Ishikawa (cell line): ENCODE measurements at regions not wholly inside any gene's neighbourhood (a gene's known extent, or its start where the extent isn't known, plus 50 kb on each side); places are given as distances from the start of the nearest gene placed in this dataset.

Experiments used
- CEBPB ChIP-seq: IDR thresholded peaks from 2 replicates; pipeline ENCODE4 v1.6.1; 2012
- CREB1 ChIP-seq: IDR thresholded peaks from 2 replicates; pipeline ENCODE4 v1.6.1; 2012; ENCODE audit warnings: low read depth
- EGR1 ChIP-seq: IDR thresholded peaks from 2 replicates; pipeline ENCODE4 v1.6.1; 2012
- EP300 ChIP-seq: IDR thresholded peaks from 2 replicates; pipeline ENCODE4 v1.6.1; 2012; ENCODE audit warnings: borderline replicate concordance
- FOXM1 ChIP-seq: IDR thresholded peaks from 2 replicates; pipeline ENCODE4 v1.6.1; 2012; ENCODE audit warnings: low read depth, borderline replicate concordance
- NFIC ChIP-seq: IDR thresholded peaks from 2 replicates; pipeline ENCODE4 v1.6.1; 2012
- RAD21 ChIP-seq: IDR thresholded peaks from 2 replicates; pipeline ENCODE4 v1.6.1; 2012; ENCODE audit warnings: low read depth
- TAF1 ChIP-seq: IDR thresholded peaks from 2 replicates; pipeline ENCODE4 v1.6.1; 2012; ENCODE audit warnings: low read depth, mild to moderate bottlenecking
- TCF12 ChIP-seq: IDR thresholded peaks from 2 replicates; pipeline ENCODE4 v1.6.1; 2012; ENCODE audit warnings: low read depth
- TEAD4 ChIP-seq: IDR thresholded peaks from 2 replicates; pipeline ENCODE4 v1.6.1; 2012
- YY1 ChIP-seq: IDR thresholded peaks from 2 replicates; pipeline ENCODE4 v1.6.1; 2012; ENCODE audit warnings: low read depth
- ZBTB7A ChIP-seq: IDR thresholded peaks from 2 replicates; pipeline ENCODE4 v1.6.1; 2012; ENCODE audit warnings: low read depth
- TF ChIP-seq, protein P1 (sequence below): IDR thresholded peaks from 2 replicates; pipeline ENCODE4 v1.6.1; 2012
- TF ChIP-seq, protein P2 (sequence below): IDR thresholded peaks from 2 replicates; pipeline ENCODE4 v1.6.1; 2012; ENCODE audit warnings: low read depth, mild to moderate bottlenecking
- TF ChIP-seq, protein P3 (sequence below): IDR thresholded peaks from 2 replicates; pipeline ENCODE4 v1.6.1; 2012

DNA sequence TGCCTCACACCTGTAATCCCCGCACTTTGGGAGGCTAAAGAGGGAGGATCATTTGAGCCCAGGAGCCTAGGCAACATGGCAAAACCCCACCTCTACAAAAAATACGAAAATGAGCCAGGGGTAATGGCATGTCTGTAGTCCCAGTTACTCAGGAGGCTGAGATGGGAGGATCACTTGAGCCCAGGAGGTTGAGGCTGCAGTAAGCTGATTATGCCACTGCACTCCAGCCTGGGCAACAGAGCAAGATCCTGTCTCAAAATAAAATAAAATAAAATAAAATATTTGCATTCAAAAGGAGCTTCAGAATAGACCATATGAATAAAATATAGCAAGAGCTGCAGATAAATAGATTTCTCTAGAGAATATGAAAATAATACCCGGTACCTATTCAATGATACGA, 71.5 kb upstream of the ATF7IP2 start:
- TF ChIP-seq ZBTB7A (no peak), YY1 (no peak), TEAD4 (no peak), CREB1 (no peak), EGR1 (no peak), TAF1 (no peak), FOXM1 (no peak), EP300 (no peak), NFIC (no peak), RAD21 (no peak), TCF12 (no peak), CEBPB (no peak)
- TF ChIP-seq, protein P1, sequence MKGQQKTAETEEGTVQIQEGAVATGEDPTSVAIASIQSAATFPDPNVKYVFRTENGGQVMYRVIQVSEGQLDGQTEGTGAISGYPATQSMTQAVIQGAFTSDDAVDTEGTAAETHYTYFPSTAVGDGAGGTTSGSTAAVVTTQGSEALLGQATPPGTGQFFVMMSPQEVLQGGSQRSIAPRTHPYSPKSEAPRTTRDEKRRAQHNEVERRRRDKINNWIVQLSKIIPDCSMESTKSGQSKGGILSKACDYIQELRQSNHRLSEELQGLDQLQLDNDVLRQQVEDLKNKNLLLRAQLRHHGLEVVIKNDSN = no peak
- TF ChIP-seq, protein P2, sequence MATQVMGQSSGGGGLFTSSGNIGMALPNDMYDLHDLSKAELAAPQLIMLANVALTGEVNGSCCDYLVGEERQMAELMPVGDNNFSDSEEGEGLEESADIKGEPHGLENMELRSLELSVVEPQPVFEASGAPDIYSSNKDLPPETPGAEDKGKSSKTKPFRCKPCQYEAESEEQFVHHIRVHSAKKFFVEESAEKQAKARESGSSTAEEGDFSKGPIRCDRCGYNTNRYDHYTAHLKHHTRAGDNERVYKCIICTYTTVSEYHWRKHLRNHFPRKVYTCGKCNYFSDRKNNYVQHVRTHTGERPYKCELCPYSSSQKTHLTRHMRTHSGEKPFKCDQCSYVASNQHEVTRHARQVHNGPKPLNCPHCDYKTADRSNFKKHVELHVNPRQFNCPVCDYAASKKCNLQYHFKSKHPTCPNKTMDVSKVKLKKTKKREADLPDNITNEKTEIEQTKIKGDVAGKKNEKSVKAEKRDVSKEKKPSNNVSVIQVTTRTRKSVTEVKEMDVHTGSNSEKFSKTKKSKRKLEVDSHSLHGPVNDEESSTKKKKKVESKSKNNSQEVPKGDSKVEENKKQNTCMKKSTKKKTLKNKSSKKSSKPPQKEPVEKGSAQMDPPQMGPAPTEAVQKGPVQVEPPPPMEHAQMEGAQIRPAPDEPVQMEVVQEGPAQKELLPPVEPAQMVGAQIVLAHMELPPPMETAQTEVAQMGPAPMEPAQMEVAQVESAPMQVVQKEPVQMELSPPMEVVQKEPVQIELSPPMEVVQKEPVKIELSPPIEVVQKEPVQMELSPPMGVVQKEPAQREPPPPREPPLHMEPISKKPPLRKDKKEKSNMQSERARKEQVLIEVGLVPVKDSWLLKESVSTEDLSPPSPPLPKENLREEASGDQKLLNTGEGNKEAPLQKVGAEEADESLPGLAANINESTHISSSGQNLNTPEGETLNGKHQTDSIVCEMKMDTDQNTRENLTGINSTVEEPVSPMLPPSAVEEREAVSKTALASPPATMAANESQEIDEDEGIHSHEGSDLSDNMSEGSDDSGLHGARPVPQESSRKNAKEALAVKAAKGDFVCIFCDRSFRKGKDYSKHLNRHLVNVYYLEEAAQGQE = no peak
- TF ChIP-seq, protein P3, sequence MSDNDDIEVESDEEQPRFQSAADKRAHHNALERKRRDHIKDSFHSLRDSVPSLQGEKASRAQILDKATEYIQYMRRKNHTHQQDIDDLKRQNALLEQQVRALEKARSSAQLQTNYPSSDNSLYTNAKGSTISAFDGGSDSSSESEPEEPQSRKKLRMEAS = no peak

DNA sequence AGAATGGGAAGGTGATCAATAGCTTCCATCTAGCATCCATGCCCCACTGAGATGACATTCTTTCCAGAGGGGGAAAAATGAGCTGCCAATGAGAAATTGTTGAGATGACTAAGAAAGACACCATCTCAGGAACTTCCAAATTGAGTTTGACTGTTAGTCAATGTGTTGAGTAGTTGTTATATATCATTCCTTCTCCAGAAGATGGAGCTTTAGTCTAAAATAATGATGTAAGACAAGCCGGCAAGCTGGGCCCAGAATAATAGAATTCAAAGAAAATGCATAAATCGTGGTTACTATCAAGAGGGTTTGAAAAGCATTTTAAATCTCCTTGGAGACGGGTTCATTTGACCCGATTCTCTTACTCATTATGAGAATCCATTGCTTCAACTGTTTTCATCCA, 71.0 kb upstream of the ATF7IP2 start:
- TF ChIP-seq FOXM1 (no peak), RAD21 (peak; percentile 58)

DNA sequence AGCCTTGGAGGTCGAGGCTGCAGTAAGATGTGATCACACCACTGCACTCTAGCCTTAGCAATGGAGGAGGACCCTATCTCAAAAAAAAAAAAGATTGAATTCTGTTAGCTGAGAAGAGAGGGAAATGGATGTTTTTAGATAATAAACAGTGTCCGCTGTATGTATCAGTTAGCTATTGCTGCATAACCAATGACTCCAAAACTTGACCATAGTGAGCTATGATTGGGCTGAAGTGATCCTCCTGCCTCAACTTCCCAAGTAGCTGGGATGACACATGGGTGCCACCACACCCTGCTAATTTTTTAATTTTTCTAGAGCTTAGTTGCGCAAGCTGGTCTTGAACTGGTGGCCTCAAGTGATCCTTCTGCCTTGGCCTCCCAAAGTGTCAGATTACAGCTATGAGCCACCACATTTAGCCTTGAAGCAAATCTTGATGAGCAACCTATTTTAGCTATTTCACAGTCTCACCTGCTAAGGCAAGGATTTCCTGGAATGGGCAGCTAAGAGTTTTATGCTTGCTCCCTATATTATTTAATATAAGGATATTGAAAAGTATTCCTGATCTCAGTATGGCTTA, 68.3 kb upstream of the ATF7IP2 start:
- TF ChIP-seq TAF1 (no peak), EP300 (no peak), NFIC (no peak), FOXM1 (no peak), EGR1 (no peak), TEAD4 (no peak), TCF12 (no peak), CREB1 (no peak), YY1 (no peak), CEBPB (no peak), RAD21 (no peak), ZBTB7A (no peak)
- TF ChIP-seq, protein P3 = no peak
- TF ChIP-seq, protein P2 = no peak
- TF ChIP-seq, protein P1 = no peak

DNA sequence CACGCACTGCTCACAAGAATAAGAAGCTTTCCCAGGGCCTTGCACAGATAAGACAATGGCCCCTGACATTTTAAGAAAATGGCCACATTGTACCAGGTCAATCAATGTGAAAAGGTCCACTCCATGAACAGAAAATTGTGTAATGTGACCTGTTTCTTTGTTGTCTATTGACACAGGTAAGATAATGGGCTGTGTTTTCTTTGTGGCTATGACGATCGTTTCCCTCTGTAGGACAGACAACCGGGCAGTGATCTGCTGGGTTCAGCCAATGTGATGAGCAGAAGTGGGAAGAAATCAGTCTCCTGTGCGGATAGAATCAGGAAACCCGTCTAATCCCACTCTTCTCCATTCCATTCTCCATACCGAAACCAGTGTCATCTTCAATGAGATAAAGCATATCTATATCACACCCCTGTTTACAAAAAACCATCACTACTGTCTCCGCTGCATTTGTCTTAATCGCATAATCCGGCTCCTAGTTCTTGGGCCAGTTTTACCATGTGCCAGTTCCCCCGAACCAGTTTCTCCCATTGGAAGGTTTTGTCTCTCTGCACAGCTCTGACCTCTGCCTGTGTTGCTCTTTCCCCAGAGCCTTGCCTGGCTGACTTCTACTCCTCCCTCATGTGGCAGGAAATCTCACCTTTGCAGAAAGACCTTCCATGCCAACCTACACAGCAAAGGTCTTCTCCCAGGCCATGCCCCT, 66.9 kb upstream of the ATF7IP2 start:
- TF ChIP-seq NFIC = no peak
- TF ChIP-seq, protein P3 = no peak
- no peak for TF ChIP-seq EP300
- TF ChIP-seq TCF12 = no peak
- no peak for TF ChIP-seq RAD21
- no peak for TF ChIP-seq CREB1
- TF ChIP-seq, protein P2 = no peak
- TF ChIP-seq CEBPB = no peak
- no peak for TF ChIP-seq TAF1
- no peak for TF ChIP-seq FOXM1
- TF ChIP-seq TEAD4 = no peak
- TF ChIP-seq ZBTB7A = no peak
- TF ChIP-seq YY1 = no peak
- TF ChIP-seq, protein P1 = no peak
- TF ChIP-seq EGR1 = no peak
